Uterus (tissue), 2 donors: ENCODE measurements at regions not wholly inside any gene's neighbourhood (a gene's known extent, or its start where the extent isn't known, plus 50 kb on each side); places are given as distances from the start of the nearest gene placed in this dataset.

ENCODE experiments used
- CTCF ChIP-seq, 4 experiments: fragments of 200-600 bp in 2 of 4; fragments of 450-650 bp in 2 of 4; sonication (generic) in 2 of 4; IDR thresholded peaks; one replicate each; pipeline ENCODE4 v1.5.1; 2016 to 2019; ENCODE audit warnings: antibody characterized with exemption in 4 of 4, mild to moderate bottlenecking in 2 of 4, moderate library complexity in 1 of 4
- POLR2A ChIP-seq, 2 donors: fragments of 450-650 bp; IDR thresholded peaks; one replicate each; pipeline ENCODE4 v1.6.1; 2016; ENCODE audit warnings: antibody characterized with exemption in 2 of 2, mild to moderate bottlenecking in 1 of 2, moderate library complexity in 1 of 2

DNA sequence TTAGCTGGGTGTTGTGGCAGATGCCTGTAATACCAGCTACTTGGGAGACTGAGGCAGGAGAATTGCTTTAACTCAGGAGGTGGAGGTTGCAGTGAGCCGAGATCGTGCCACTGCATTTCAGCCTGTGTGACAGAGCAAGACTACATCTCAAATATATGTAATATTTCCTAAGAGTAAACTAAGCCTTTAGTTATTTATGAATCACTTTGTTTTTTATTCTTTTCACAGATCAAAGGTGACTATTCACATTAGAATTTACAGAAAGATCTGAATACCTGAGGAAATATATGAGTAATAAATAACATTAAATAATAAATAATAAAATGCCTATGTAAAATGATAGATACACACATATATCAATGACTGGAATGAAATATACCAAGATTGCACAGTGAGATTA, 630.8 kb upstream of the IMPG1 start:
- TF ChIP-seq CTCF (IDR thresholded peaks at IDR 0.05) (no peak), POLR2A (IDR thresholded peaks at IDR 0.05) (no peak)
